GM12878 (cell line): ENCODE measurements at regions not wholly inside any gene's neighbourhood (a gene's known extent, or its start where the extent isn't known, plus 50 kb on each side); places are given as distances from the start of the nearest gene placed in this dataset.

Experiments
- ZNF274 ChIP-seq: IDR thresholded peaks from one replicate; pipeline ENCODE4 v1.8.0; 2011; ENCODE audit not compliant: insufficient read length, insufficient read depth
- TF ChIP-seq, protein P1 (sequence below): fragments of 450-650 bp; IDR thresholded peaks from 2 replicates; pipeline ENCODE4 v1.6.1; 2017; ENCODE audit warnings: mild to moderate bottlenecking

DNA sequence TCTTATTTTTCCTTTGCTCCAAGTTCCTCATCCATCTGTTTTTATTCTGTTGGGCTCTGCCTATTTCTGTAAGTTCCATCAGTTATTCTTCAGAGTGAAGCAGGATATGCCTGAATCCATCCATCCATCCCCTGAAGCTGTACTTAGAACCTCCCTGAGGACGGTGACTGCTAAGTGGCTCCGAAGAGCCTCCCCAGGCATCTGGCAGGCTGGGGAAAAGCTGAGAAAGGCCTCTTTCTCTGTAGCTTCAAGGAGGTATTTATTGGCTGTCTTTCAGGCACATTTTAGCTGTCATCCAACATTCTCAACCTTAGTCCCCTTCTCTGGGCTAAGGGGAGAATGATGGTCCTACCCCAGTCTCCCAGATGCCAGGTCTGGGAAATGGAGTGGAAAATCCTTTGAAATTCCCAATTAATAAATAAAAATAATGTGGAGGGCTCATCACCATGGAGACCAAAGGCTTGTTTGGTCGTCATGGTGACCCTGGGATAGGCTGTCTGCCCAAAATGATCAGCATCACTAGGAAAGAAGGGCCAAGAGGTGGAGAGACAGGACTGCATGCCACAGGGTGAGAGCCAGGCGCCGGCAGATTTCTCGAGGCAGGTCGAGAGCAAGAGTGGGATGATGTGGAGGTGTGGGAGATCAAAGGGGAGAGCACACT, 82.0 kb downstream of the UBIAD1 start:
- TF ChIP-seq, protein P1, sequence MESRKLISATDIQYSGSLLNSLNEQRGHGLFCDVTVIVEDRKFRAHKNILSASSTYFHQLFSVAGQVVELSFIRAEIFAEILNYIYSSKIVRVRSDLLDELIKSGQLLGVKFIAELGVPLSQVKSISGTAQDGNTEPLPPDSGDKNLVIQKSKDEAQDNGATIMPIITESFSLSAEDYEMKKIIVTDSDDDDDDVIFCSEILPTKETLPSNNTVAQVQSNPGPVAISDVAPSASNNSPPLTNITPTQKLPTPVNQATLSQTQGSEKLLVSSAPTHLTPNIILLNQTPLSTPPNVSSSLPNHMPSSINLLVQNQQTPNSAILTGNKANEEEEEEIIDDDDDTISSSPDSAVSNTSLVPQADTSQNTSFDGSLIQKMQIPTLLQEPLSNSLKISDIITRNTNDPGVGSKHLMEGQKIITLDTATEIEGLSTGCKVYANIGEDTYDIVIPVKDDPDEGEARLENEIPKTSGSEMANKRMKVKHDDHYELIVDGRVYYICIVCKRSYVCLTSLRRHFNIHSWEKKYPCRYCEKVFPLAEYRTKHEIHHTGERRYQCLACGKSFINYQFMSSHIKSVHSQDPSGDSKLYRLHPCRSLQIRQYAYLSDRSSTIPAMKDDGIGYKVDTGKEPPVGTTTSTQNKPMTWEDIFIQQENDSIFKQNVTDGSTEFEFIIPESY: no peak
- TF ChIP-seq ZNF274: no peak
